WTC11 (cell line): ENCODE measurements at regions not wholly inside any gene's neighbourhood (a gene's known extent, or its start where the extent isn't known, plus 50 kb on each side); places are given as distances from the start of the nearest gene placed in this dataset.

Experiments used
- ATAC-seq: fragments of 200-7000 bp; cut with Tn5 transposase; 2 replicates; pipeline ENCODE4 v1.10.0; 2021; ENCODE audit warnings: mild to moderate bottlenecking, moderate library complexity
- CTCF ChIA-PET: fragments of 300-600 bp; sonication (Branson Sonifier 250); formaldehyde crosslinking; loops from one replicate; lab custom pipeline; 2021; ENCODE audit warnings: antibody characterized with exemption; lab: Charles Lee
- POLR2A ChIA-PET: fragments of 350-600 bp; sonication (Branson Sonifier 250); formaldehyde crosslinking; loops from one replicate; lab custom pipeline; 2021; ENCODE audit warnings: antibody characterized with exemption; lab: Charles Lee
- DNase-seq: peaks from one replicate; pipeline ENCODE4 v3.0.0; 2021; ENCODE audit warnings: low spot score
- H3K27ac Mint-ChIP-seq: 2 replicates; pipeline ENCODE4 v1.8.0; 2021; ENCODE audit warnings: mixed read lengths
- H3K27me3 Mint-ChIP-seq: 2 replicates; pipeline ENCODE4 v1.8.0; 2021; ENCODE audit warnings: low read depth, mild to moderate bottlenecking, moderate library complexity, mixed read lengths
- H3K36me3 Mint-ChIP-seq: 2 replicates; pipeline ENCODE4 v1.8.0; 2021; ENCODE audit warnings: mixed read lengths
- H3K4me1 Mint-ChIP-seq: 2 replicates; pipeline ENCODE4 v1.8.0; 2022; ENCODE audit warnings: mixed read lengths
- H3K4me3 Mint-ChIP-seq: 2 replicates; pipeline ENCODE4 v1.8.0; 2021; ENCODE audit warnings: mild to moderate bottlenecking, moderate library complexity, mixed read lengths
- H3K9me3 Mint-ChIP-seq: 2 replicates; pipeline ENCODE4 v1.8.0; 2021; ENCODE audit warnings: mixed read lengths
- CREB1 ChIP-seq: sonication (generic); formaldehyde crosslinking; IDR thresholded peaks from 2 replicates; pipeline ENCODE4 v1.8.0; 2023; ENCODE audit warnings: mild to moderate bottlenecking, missing genetic modification reagents
- E2F1 ChIP-seq: sonication (generic); formaldehyde crosslinking; IDR thresholded peaks from 2 replicates; pipeline ENCODE4 v1.8.0; 2022; ENCODE audit warnings: mild to moderate bottlenecking, missing genetic modification reagents
- ERG ChIP-seq: fragments of 250-450 bp; sonication (Bioruptor Pico); IDR thresholded peaks from 2 replicates; pipeline ENCODE4 v1.8.0; 2021; ENCODE audit warnings: mild to moderate bottlenecking
- FOXP1 ChIP-seq: sonication (generic); formaldehyde crosslinking; IDR thresholded peaks from 2 replicates; pipeline ENCODE4 v1.8.0; 2022; ENCODE audit warnings: missing genetic modification reagents, mild to moderate bottlenecking, moderate library complexity, borderline replicate concordance
- HMGA2 ChIP-seq: fragments of 250-450 bp; sonication (Bioruptor Pico); IDR thresholded peaks from 2 replicates; pipeline ENCODE4 v1.4.0; 2021; ENCODE audit warnings: mild to moderate bottlenecking, moderate library complexity
- KAT7 ChIP-seq: sonication (generic); formaldehyde crosslinking; IDR thresholded peaks from 2 replicates; pipeline ENCODE4 v1.8.1; 2023; ENCODE audit warnings: missing genetic modification reagents, mild to moderate bottlenecking, borderline replicate concordance
- MXD4 ChIP-seq: fragments of 250-450 bp; sonication (Bioruptor Pico); IDR thresholded peaks from 2 replicates; pipeline ENCODE4 v1.8.0; 2021; ENCODE audit warnings: mild to moderate bottlenecking, moderate library complexity, borderline replicate concordance
- NR1H2 ChIP-seq: sonication (generic); formaldehyde crosslinking; IDR thresholded peaks from 2 replicates; pipeline ENCODE4 v1.9.0; 2021; ENCODE audit warnings: mild to moderate bottlenecking, moderate library complexity, missing genetic modification reagents
- OVOL2 ChIP-seq: fragments of 250-450 bp; sonication (Bioruptor Pico); IDR thresholded peaks from 2 replicates; pipeline ENCODE4 v1.9.0; 2021; ENCODE audit warnings: mild to moderate bottlenecking, borderline replicate concordance
- RELA ChIP-seq: sonication (generic); formaldehyde crosslinking; IDR thresholded peaks from 2 replicates; pipeline ENCODE4 v1.8.1; 2022; ENCODE audit warnings: missing genetic modification reagents, mild to moderate bottlenecking, borderline replicate concordance
- SP1 ChIP-seq: sonication (generic); formaldehyde crosslinking; conservative IDR thresholded peaks from 2 replicates; pipeline ENCODE4 v1.8.1; 2022; ENCODE audit warnings: missing genetic modification reagents
- TCF7 ChIP-seq: sonication (generic); formaldehyde crosslinking; IDR thresholded peaks from 2 replicates; pipeline ENCODE4 v1.8.0; 2022; ENCODE audit warnings: mild to moderate bottlenecking, low read depth, missing genetic modification reagents, moderate library complexity
- TEAD4 ChIP-seq: sonication (generic); formaldehyde crosslinking; IDR thresholded peaks from 2 replicates; pipeline ENCODE4 v1.8.0; 2022; ENCODE audit warnings: mild to moderate bottlenecking, missing genetic modification reagents
- ZBTB21 ChIP-seq: sonication (generic); formaldehyde crosslinking; IDR thresholded peaks from 2 replicates; pipeline ENCODE4 v1.8.1; 2023; ENCODE audit warnings: mild to moderate bottlenecking, missing genetic modification reagents, borderline replicate concordance
- ZNF219 ChIP-seq: sonication (generic); formaldehyde crosslinking; IDR thresholded peaks from 2 replicates; pipeline ENCODE4 v1.8.0; 2023; ENCODE audit warnings: missing genetic modification reagents, mild to moderate bottlenecking, borderline replicate concordance
- ZNF281 ChIP-seq: sonication (generic); formaldehyde crosslinking; IDR thresholded peaks from 2 replicates; pipeline ENCODE4 v1.8.0; 2023; ENCODE audit warnings: mild to moderate bottlenecking, missing genetic modification reagents
- ZNF396 ChIP-seq: fragments of 250-450 bp; sonication (Bioruptor Pico); IDR thresholded peaks from 2 replicates; pipeline ENCODE4 v1.8.0; 2021; ENCODE audit warnings: mild to moderate bottlenecking, moderate library complexity, borderline replicate concordance
- ZNF416 ChIP-seq: fragments of 250-450 bp; sonication (Bioruptor Pico); IDR thresholded peaks from 2 replicates; pipeline ENCODE4 v1.9.0; 2021; ENCODE audit warnings: mild to moderate bottlenecking, inconsistent platforms
- TF ChIP-seq, protein P1 (sequence below): sonication (generic); formaldehyde crosslinking; IDR thresholded peaks from 2 replicates; pipeline ENCODE4 v1.8.1; 2023; ENCODE audit warnings: mild to moderate bottlenecking, moderate library complexity, missing genetic modification reagents
- TF ChIP-seq, protein P2 (sequence below): sonication (generic); formaldehyde crosslinking; IDR thresholded peaks from 2 replicates; pipeline ENCODE4 v1.8.0; 2023; ENCODE audit warnings: missing genetic modification reagents
- TF ChIP-seq, protein P3 (sequence below): sonication (generic); formaldehyde crosslinking; IDR thresholded peaks from 2 replicates; pipeline ENCODE4 v1.8.1; 2023; ENCODE audit warnings: mild to moderate bottlenecking, missing genetic modification reagents, moderate library complexity
- TF ChIP-seq, protein P4 (sequence below): sonication (generic); formaldehyde crosslinking; IDR thresholded peaks from 2 replicates; pipeline ENCODE4 v1.8.0; 2022; ENCODE audit warnings: mild to moderate bottlenecking, missing genetic modification reagents
- TF ChIP-seq, protein P5 (sequence below): sonication (generic); formaldehyde crosslinking; IDR thresholded peaks from 2 replicates; pipeline ENCODE4 v1.8.0; 2022; ENCODE audit warnings: mild to moderate bottlenecking, missing genetic modification reagents
- TF ChIP-seq, protein P6 (sequence below): sonication (generic); formaldehyde crosslinking; IDR thresholded peaks from 2 replicates; pipeline ENCODE4 v1.8.1; 2023; ENCODE audit warnings: mild to moderate bottlenecking, missing genetic modification reagents, borderline replicate concordance

GRCh38 chr21:36261459-36261858 is 58.5 kb upstream of the MORC3 start (continued):
- TF ChIP-seq CREB1 (CRISPR knock-in tag) (no peak), NR1H2 (CRISPR knock-in tag) (no peak), MXD4 (no peak), ZNF281 (CRISPR knock-in tag) (no peak), HMGA2 (CRISPR knock-in tag) (no peak), SP1 (CRISPR knock-in tag) (no peak), OVOL2 (CRISPR knock-in tag) (no peak), ZNF396 (CRISPR knock-in tag) (no peak), TEAD4 (no peak), RELA (CRISPR knock-in tag) (no peak), ZBTB21 (no peak), KAT7 (CRISPR knock-in tag) (no peak)
- TF ChIP-seq, protein P1, sequence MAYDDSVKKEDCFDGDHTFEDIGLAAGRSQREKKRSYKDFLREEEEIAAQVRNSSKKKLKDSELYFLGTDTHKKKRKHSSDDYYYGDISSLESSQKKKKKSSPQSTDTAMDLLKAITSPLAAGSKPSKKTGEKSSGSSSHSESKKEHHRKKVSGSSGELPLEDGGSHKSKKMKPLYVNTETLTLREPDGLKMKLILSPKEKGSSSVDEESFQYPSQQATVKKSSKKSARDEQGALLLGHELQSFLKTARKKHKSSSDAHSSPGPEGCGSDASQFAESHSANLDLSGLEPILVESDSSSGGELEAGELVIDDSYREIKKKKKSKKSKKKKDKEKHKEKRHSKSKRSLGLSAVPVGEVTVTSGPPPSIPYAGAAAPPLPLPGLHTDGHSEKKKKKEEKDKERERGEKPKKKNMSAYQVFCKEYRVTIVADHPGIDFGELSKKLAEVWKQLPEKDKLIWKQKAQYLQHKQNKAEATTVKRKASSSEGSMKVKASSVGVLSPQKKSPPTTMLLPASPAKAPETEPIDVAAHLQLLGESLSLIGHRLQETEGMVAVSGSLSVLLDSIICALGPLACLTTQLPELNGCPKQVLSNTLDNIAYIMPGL (CRISPR knock-in tag) = no peak

- Mint-ChIP-seq H3K36me3 (peaks cover 4% of the 10 kb centered on the region), H3K27ac (no peak overlapping the region), H3K4me3 (no peak overlapping the region), H3K9me3 (peaks cover 6% of the 10 kb centered on the region), H3K27me3 (no peaks in the 10 kb centered on the region), H3K4me1 (0 out of 2 replicates have a peak, but pooled peaks cover 2% of the 10 kb centered on the region)
- ATAC-seq (no peak), DNase-seq (no peak)
- ChIA-PET CTCF (interaction anchor here (0.7 kb wide), 2 partner anchors 13 to 732 kb away, joined by 3 read pairs; no protein-coding TSS in a partner anchor), POLR2A (interaction anchor here (0.7 kb wide), 1 partner anchor 1614 kb away, joined by 5 read pairs; no protein-coding TSS in a partner anchor)
- TF ChIP-seq, protein P2, sequence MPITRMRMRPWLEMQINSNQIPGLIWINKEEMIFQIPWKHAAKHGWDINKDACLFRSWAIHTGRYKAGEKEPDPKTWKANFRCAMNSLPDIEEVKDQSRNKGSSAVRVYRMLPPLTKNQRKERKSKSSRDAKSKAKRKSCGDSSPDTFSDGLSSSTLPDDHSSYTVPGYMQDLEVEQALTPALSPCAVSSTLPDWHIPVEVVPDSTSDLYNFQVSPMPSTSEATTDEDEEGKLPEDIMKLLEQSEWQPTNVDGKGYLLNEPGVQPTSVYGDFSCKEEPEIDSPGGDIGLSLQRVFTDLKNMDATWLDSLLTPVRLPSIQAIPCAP (CRISPR knock-in tag) = no peak
- TF ChIP-seq, protein P3, sequence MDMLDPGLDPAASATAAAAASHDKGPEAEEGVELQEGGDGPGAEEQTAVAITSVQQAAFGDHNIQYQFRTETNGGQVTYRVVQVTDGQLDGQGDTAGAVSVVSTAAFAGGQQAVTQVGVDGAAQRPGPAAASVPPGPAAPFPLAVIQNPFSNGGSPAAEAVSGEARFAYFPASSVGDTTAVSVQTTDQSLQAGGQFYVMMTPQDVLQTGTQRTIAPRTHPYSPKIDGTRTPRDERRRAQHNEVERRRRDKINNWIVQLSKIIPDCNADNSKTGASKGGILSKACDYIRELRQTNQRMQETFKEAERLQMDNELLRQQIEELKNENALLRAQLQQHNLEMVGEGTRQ (CRISPR knock-in tag) = no peak
- TF ChIP-seq, protein P4, sequence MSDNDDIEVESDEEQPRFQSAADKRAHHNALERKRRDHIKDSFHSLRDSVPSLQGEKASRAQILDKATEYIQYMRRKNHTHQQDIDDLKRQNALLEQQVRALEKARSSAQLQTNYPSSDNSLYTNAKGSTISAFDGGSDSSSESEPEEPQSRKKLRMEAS (CRISPR knock-in tag) = no peak
- no peak for TF ChIP-seq TCF7 (CRISPR knock-in tag)
- no peak for TF ChIP-seq E2F1 (CRISPR knock-in tag)
- TF ChIP-seq, protein P5, sequence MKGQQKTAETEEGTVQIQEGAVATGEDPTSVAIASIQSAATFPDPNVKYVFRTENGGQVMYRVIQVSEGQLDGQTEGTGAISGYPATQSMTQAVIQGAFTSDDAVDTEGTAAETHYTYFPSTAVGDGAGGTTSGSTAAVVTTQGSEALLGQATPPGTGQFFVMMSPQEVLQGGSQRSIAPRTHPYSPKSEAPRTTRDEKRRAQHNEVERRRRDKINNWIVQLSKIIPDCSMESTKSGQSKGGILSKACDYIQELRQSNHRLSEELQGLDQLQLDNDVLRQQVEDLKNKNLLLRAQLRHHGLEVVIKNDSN (CRISPR knock-in tag) = no peak
- TF ChIP-seq ZNF219 (CRISPR knock-in tag) = no peak
- TF ChIP-seq, protein P6, sequence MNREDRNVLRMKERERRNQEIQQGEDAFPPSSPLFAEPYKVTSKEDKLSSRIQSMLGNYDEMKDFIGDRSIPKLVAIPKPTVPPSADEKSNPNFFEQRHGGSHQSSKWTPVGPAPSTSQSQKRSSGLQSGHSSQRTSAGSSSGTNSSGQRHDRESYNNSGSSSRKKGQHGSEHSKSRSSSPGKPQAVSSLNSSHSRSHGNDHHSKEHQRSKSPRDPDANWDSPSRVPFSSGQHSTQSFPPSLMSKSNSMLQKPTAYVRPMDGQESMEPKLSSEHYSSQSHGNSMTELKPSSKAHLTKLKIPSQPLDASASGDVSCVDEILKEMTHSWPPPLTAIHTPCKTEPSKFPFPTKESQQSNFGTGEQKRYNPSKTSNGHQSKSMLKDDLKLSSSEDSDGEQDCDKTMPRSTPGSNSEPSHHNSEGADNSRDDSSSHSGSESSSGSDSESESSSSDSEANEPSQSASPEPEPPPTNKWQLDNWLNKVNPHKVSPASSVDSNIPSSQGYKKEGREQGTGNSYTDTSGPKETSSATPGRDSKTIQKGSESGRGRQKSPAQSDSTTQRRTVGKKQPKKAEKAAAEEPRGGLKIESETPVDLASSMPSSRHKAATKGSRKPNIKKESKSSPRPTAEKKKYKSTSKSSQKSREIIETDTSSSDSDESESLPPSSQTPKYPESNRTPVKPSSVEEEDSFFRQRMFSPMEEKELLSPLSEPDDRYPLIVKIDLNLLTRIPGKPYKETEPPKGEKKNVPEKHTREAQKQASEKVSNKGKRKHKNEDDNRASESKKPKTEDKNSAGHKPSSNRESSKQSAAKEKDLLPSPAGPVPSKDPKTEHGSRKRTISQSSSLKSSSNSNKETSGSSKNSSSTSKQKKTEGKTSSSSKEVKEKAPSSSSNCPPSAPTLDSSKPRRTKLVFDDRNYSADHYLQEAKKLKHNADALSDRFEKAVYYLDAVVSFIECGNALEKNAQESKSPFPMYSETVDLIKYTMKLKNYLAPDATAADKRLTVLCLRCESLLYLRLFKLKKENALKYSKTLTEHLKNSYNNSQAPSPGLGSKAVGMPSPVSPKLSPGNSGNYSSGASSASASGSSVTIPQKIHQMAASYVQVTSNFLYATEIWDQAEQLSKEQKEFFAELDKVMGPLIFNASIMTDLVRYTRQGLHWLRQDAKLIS (CRISPR knock-in tag) = no peak
- TF ChIP-seq KAT7 (CRISPR knock-in tag) = no peak
- TF ChIP-seq ERG (CRISPR knock-in tag) = no peak
- no peak for TF ChIP-seq ZNF416
- TF ChIP-seq FOXP1 = no peak
Observed at GRCh38 chr21:36263797-36264196, 56.2 kb upstream of the MORC3 start.
